SK-N-MC (cell line): ENCODE measurements at regions not wholly inside any gene's neighbourhood (a gene's known extent, or its start where the extent isn't known, plus 50 kb on each side); places are given as distances from the start of the nearest gene placed in this dataset.

ENCODE experiments used
- EZH2 ChIP-seq: fragments of 200-600 bp; sonication (generic); IDR thresholded peaks from one replicate; pipeline ENCODE4 v1.6.1; 2017; ENCODE audit warnings: antibody characterized with exemption
- FOXP2 ChIP-seq: optimal IDR thresholded peaks from 2 replicates; pipeline ENCODE3; 2011; ENCODE audit warnings: mild to moderate bottlenecking, moderate library complexity; ENCODE audit not compliant: insufficient read depth; ENCODE audit errors: extremely low read length, control extremely low read depth

DNA sequence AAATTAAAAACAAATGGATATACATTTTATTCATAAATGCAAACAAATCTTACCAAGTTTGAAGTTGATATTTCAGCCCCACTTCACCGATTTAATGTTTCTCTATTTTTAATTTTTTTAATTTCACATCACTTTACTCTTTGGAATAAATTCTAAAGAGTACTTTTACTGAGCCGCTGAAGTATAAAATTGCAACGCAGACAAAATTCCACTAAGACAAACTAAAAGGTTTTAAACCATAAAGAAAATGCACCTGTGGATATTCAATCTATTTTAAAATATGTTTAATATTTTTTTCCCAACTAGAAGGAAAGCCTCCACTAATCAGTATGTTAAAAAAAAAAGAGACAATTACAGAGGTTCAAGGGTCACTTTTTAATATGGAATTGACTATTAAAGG lies 1073.9 kb upstream of the CRIM1 start:
- no peak for TF ChIP-seq EZH2
- TF ChIP-seq FOXP2, result no peak
